A673 (cell line): ENCODE measurements at regions not wholly inside any gene's neighbourhood (a gene's known extent, or its start where the extent isn't known, plus 50 kb on each side); places are given as distances from the start of the nearest gene placed in this dataset.

ENCODE experiments used
- BruUV-seq: library from RNA; stranded (reverse); fragments of 400-500 nt; replicated peaks from 2 replicates; lab custom pipeline; 2021; lab: Mats Ljungman, UMichigan
- CTCF ChIA-PET: fragments of 300-600 bp; sonication (Branson Sonifier 250); formaldehyde crosslinking; loops from one replicate; lab custom pipeline; 2022; ENCODE audit warnings: antibody characterized with exemption; lab: Charles Lee
- POLR2A ChIA-PET: fragments of 300-600 bp; sonication (Branson Sonifier 250); formaldehyde crosslinking; loops from one replicate; lab custom pipeline; 2022; ENCODE audit warnings: antibody characterized with exemption; ENCODE audit not compliant: low non-redundant PET; lab: Charles Lee
- DNase-seq: peaks from one replicate; pipeline ENCODE4 v3.0.0-alpha.2; 2015; ENCODE audit warnings: low spot score
- H3K27ac ChIP-seq: fragments of 200-600 bp; sonication (generic); 2 replicates; pipeline ENCODE4 v1.5.1; 2016; ENCODE audit warnings: mixed run types, low read depth, mild to moderate bottlenecking, mixed read lengths, antibody characterized with exemption, low read length; ENCODE audit not compliant: poor library complexity, severe bottlenecking
- H3K27me3 ChIP-seq: fragments of 200-600 bp; sonication (generic); replicated peaks from 2 replicates; pipeline ENCODE4 v1.6.1; 2017; ENCODE audit warnings: mixed run types, low read depth, mild to moderate bottlenecking, mixed read lengths, antibody characterized with exemption, low read length; ENCODE audit not compliant: insufficient read depth, poor library complexity
- H3K36me3 ChIP-seq: fragments of 200-600 bp; sonication (generic); 2 replicates; pipeline ENCODE4 v1.6.1; 2016; ENCODE audit warnings: mixed run types, mild to moderate bottlenecking, mixed read lengths, antibody characterized with exemption, low read length; ENCODE audit not compliant: insufficient read depth, poor library complexity, severe bottlenecking
- H3K4me1 ChIP-seq: fragments of 200-600 bp; sonication (generic); 2 replicates; pipeline ENCODE4 v1.6.1; 2017; ENCODE audit warnings: mixed run types, mild to moderate bottlenecking, mixed read lengths, antibody characterized with exemption, low read length; ENCODE audit not compliant: insufficient read depth, poor library complexity, severe bottlenecking
- H3K4me3 ChIP-seq: fragments of 200-600 bp; sonication (generic); 2 replicates; pipeline ENCODE4 v1.5.1; 2016; ENCODE audit warnings: low read depth, mixed run types, mild to moderate bottlenecking, mixed read lengths, low read length; ENCODE audit not compliant: poor library complexity, severe bottlenecking
- H3K9me3 ChIP-seq: fragments of 200-600 bp; sonication (generic); 2 replicates; pipeline ENCODE4 v1.6.1; 2016; ENCODE audit warnings: mixed run types, low read depth, mild to moderate bottlenecking, mixed read lengths, antibody characterized with exemption, low read length; ENCODE audit not compliant: poor library complexity, severe bottlenecking
- EZH2 ChIP-seq: fragments of 200-600 bp; sonication (generic); IDR thresholded peaks from 2 replicates; pipeline ENCODE4 v1.6.1; 2017; ENCODE audit warnings: borderline replicate concordance, low read depth, mild to moderate bottlenecking, mixed read lengths, antibody characterized with exemption, low read length; ENCODE audit not compliant: poor library complexity, severe bottlenecking
- intact Hi-C: fragments of 100-400 bp; cut with micrococcal nuclease; formaldehyde crosslinking; loops from one replicate; pipeline ENCODE4 v1.10.0; 2022; ENCODE audit not compliant: unreplicated experiment
- TF ChIP-seq, protein P1 (sequence below): fragments of 300-800, 200-600 bp; sonication (generic); conservative IDR thresholded peaks from 2 replicates; pipeline ENCODE4 v1.5.1; 2017; ENCODE audit warnings: low read depth, mild to moderate bottlenecking, antibody characterized with exemption, low read length, moderate library complexity, mixed read lengths

DNA sequence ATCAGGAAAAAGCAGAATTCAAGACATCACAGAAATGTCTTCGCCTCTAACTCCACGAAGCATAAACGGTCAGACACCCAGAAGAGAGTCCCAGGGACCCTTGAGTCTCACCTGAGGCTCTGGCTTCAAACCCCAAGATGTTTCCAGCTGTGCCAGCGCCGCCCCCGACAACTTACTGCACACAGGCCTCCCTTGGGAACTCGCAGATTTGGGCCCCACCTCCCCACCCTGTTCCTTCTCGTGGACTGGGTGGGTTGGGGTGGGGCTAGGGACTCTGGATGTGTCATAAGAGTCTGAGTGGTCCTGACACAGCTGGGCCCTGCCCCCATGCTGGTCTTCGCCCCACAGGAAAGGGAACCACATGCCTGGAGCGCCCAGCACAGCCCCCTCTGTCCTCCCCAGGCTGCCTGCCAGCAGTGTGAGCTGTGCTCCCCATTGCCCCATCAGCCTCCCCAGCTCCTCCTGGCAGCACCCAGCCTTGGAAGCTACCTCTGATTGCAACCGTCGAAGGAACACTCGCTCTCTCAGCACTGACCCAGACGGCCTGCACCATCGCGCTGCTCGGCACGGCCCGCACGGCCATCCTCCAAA, 147.5 kb downstream of the CRYBB2 start:
- H3K36me3 ChIP-seq, result no peaks in the 10 kb centered on the region
- H3K27me3 ChIP-seq, result no peaks in the 10 kb centered on the region
- H3K4me3 ChIP-seq, result no peak overlapping the region
- H3K4me1 ChIP-seq, result no peaks in the 10 kb centered on the region
- CTCF ChIA-PET, result no interaction called here
- intact Hi-C loops, result loop anchor here (10.0 kb wide), 1 partner anchor 338 kb away; no protein-coding TSS in a partner anchor
- no peak for DNase-seq
- no TSS peak for BruUV-seq
- POLR2A ChIA-PET, result no interaction called here
- no peak overlapping the region for H3K27ac ChIP-seq
- TF ChIP-seq, protein P1, sequence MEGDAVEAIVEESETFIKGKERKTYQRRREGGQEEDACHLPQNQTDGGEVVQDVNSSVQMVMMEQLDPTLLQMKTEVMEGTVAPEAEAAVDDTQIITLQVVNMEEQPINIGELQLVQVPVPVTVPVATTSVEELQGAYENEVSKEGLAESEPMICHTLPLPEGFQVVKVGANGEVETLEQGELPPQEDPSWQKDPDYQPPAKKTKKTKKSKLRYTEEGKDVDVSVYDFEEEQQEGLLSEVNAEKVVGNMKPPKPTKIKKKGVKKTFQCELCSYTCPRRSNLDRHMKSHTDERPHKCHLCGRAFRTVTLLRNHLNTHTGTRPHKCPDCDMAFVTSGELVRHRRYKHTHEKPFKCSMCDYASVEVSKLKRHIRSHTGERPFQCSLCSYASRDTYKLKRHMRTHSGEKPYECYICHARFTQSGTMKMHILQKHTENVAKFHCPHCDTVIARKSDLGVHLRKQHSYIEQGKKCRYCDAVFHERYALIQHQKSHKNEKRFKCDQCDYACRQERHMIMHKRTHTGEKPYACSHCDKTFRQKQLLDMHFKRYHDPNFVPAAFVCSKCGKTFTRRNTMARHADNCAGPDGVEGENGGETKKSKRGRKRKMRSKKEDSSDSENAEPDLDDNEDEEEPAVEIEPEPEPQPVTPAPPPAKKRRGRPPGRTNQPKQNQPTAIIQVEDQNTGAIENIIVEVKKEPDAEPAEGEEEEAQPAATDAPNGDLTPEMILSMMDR, result no peak
- TF ChIP-seq EZH2, result no peak
- no peaks in the 10 kb centered on the region for H3K9me3 ChIP-seq

DNA sequence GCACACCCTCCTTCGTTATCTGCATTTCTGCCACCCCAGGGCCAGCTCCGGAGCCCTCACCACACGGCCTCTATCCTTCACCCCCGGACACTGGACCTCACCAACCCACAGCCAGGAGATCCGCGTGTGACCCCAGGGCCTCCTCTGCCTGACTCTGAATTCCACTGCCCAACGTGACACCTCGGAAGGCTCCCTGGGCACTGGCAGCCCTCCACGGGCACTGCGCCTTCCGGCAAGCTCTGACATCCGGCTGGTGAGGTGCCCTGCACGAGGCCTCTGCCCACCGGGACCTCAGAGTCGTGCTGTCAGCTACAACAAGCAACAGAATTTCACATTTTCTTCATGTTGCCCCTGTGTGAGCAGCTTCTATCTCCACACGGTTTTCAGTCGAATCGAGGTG, 148.3 kb downstream of the CRYBB2 start:
- H3K27ac ChIP-seq, result no peak overlapping the region
- ChIA-PET POLR2A (no interaction called here), CTCF (no interaction called here)
- TF ChIP-seq, protein P1, result no peak
- no peak for TF ChIP-seq EZH2
- no peaks in the 10 kb centered on the region for H3K27me3 ChIP-seq
- H3K36me3 ChIP-seq, result no peaks in the 10 kb centered on the region
- no peaks in the 10 kb centered on the region for H3K9me3 ChIP-seq
- no peak for DNase-seq
- intact Hi-C loops, result loop anchor here (10.0 kb wide), 1 partner anchor 337 kb away; no protein-coding TSS in a partner anchor
- no peaks in the 10 kb centered on the region for H3K4me1 ChIP-seq
- no TSS peak for BruUV-seq
- H3K4me3 ChIP-seq, result no peak overlapping the region

DNA sequence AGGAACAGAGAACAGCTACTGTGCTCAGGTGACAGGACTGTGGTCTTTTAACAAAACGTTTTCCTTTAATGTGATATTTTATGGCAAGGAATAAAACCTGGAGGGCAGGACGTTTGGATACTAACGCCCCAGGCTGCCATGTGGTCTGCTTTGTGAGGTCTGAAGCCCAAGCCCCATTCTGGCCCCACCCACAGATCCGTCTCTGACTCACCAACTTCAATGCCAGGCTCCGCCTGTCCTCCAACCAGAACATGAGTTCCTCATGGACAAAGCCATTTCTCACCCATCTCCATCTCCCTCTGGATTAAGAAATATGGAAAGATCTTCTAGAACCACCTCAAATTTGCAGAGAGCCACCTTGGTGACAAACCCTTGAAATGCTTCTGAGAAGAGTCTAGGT, 148.8 kb downstream of the CRYBB2 start:
- H3K4me3 ChIP-seq, result no peak overlapping the region
- ChIA-PET CTCF (no interaction called here), POLR2A (no interaction called here)
- no peaks in the 10 kb centered on the region for H3K4me1 ChIP-seq
- TF ChIP-seq, protein P1, result no peak
- no peak for TF ChIP-seq EZH2
- H3K9me3 ChIP-seq, result no peaks in the 10 kb centered on the region
- H3K27ac ChIP-seq, result no peak overlapping the region
- H3K27me3 ChIP-seq, result no peaks in the 10 kb centered on the region
- DNase-seq, result peak; percentile 48
- no peaks in the 10 kb centered on the region for H3K36me3 ChIP-seq
- no TSS peak for BruUV-seq
- intact Hi-C loops, result loop anchor here (10.0 kb wide), 1 partner anchor 337 kb away; no protein-coding TSS in a partner anchor
